Limb (tissue), 2 donors: ENCODE measurements at regions not wholly inside any gene's neighbourhood (a gene's known extent, or its start where the extent isn't known, plus 50 kb on each side); places are given as distances from the start of the nearest gene placed in this dataset.
A peak's percentile ranks its signal among the peaks of the same experiment; 100 is the strongest.

Experiments
- DNase-seq, 2 donors: peaks; one replicate each; pipeline ENCODE4 v3.0.0-alpha.2; 2016; ENCODE audit errors: extremely low spot score in 2 of 2

DNA sequence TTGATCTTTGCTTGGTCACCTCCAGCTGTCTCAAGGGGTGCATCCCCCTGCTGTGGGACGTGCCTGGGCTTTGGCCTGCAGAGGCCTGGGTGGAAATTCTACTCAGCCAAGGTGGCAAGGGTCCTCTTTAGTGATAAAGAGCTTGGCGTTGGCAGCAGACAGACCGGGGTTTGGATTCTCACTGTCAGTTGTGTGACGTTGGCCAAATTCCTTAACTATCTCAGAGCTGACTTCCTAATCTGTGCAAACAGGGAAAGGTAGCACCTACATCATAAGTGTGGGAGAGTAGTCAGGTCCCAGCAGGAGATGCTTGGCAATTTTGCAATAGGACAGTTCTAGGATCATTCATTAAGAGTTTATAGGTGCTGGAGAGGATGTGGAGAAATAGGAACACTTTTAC, 154.3 kb upstream of the GSC start:
- no peak for DNase-seq

DNA sequence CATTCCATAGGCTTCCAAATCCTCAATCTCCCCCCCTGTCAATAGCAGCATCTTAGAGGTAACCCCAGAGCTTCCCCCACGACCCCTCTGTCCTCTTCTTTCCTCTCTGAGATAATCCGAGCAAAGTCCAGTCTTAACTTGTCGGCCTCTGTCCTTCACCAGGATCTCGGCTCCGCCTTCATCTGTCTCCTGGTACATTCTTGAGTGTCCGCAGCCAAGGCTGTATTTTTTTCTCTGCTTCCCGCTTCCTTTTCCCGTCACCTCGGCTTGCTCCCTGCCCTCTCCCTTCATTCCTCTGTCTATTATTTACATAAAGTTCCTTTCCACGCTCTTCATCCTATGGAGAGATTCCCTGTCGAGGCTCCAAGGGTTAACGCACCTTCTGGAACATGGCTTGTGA, 153.9 kb upstream of the GSC start:
- no peak for DNase-seq

- DNase-seq = no peak
Measured at GRCh38 chr14:94922595-94923239, 152.8 kb upstream of the GSC start.

- DNase-seq = peak in 1 of 2 donors; percentile 66
Measured at GRCh38 chr14:94921882-94922585, 152.1 kb upstream of the GSC start.

DNA sequence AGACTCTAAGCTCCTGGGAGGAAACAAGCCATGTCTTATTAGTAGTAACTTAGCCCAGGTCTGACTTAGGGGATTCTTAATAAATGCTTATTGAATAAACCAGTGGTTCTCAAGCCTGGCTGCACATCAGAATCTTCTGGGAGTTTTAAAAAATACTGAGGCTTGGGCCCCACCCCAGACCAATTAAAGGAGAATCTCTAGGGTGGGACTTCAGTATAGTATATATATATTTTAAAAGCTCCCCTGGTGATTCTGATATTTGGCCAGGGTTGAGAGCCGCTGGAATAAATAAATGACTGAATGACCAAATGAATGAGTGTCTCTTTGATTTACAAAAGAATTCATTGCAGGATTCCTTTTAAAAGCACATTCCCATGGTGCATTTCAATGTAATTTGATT, 151.5 kb upstream of the GSC start:
- peak in 1 of 2 donors; percentile 21 for DNase-seq

- DNase-seq = no peak
Measured at GRCh38 chr14:94919896-94920295, 150.0 kb upstream of the GSC start.

DNA sequence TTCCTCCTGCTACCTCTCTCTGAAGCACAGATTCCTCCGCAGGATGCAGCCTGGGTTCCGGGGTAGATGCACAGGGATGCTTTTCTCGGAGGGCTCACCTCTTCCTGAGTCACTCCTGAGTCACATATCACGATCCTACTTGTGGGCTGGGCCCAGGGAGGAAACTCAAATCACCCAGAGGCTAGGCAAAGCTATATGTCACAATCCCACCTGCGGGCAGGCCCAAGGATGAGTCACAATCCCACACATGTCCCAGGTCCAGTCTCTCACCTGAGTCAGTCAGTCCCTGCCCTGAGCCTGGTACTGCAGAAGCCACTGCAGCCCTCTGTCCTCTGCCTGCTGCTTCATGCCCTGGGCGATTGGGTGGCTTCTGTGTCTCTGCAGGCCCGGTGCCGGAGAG, 149.0 kb upstream of the GSC start:
- DNase-seq = no peak

DNA sequence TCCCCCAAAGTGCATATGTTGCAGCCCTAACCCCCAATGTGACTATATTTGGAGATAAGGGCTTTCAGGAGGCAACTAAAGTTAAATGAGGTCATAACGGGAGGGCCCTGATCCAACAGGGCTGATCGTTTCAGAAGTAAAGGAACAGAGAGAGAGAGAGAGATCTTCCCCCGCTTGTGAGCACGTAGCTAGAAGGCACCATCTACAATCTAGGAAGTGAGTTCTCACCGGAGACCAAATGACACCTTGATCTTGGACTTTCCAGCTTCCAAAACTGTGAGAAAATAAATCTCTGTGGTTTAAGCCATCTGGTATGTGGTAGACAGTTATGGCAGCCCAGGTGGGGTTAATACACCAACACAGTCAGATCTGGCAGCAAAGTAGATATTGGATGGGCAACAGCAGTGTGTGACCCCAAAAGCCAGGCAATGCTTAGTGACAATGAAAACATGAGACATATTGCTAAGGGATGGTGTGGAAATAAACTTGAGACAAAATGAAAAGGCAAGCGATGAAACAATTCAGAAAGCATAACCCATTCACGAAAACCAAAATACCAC, 147.2 kb upstream of the GSC start:
- no peak for DNase-seq

DNA sequence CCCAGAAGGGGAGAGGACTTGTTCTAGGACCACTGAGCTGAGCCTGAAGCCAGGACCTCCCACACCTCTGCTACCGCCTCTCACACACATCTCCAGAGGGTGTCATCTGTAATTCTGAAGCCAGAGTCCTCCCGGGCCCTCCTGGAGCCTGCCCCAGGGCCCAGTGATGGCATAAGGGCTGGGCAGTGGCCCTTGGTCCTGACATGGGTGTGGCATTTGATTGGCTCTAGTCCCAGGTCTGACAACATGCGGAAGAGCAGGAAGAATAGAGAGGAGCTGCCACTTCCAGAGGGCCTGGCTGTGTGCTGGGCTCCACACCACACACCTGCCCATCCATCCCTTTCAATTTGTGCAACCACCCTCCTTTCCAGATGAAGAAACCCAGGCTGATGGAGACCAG, 144.3 kb upstream of the GSC start:
- DNase-seq = no peak

DNA sequence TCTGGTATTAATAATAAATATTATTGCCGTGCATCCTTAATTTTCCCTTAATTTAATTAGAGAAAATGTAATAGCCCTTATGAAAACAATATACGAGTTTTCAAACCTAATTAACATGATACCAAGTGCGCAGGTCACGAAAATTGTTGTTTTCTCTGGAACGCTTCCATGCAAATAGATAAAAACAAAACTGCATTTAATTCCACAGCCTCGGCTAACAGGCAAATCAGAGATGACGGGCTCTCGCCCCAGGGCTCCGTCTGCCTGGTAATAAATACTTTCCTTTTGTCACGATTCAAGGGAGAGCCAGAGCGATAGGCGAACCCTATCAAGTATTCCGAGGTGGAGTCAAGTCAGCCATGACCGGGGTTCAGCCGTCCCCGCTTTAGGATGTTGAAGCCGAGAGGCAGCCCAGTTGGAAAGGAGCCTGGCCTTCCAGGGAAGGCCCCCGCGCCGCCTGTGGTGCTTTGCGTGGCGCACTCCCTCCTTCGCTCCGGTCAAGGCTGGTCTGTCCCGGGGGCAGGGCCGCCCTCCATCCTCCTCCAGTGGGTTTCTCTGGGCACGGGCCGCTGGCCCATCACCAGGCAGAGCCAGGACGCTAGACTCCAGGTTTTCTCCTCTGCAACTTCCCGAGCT, 137.8 kb upstream of the GSC start:
- DNase-seq = no peak

- DNase-seq = no peak
Measured at GRCh38 chr14:94906991-94907587, 137.2 kb upstream of the GSC start.

GRCh38 chr14:94906577-94906976, 136.7 kb upstream of the GSC start:
- no peak for DNase-seq

DNA sequence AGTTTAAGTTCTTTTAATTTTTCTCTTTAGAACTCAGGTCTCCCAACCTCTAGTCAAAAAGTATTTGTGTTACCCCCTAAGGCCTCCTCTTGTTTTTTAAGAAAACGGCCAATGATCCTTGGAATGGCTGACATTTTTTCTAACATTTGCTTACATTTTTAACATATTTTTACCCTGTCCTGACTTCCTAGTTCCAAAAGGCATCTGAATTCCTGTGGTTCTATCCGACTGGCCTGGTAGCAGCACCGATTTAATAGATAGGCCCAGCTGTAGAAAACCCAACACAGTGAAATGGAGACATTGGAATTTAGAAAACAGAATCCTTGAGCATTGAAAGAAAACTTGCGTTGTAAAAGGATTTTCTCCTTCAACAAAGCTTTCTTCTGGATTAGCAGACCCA, 134.7 kb upstream of the GSC start:
- no peak for DNase-seq

DNA sequence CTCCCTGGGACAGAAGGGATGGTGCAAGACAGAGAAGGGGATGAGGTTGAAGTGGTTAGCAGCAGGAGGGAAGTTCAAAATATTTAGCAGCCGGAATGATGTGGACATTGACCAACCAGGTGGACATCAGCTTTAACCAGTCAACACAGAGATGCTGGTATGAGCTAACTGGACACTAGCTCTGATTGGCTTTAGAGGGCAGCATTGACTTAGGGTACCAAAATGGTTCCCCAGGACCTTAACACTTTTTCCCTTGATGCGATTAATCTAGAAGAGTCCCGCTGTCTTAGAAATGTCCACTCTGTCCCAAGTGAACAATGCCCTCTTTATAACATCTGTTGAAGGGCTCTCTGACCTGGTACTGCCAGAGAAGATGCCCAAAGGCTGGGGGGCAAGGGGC, 134.0 kb upstream of the GSC start:
- no peak for DNase-seq

- no peak for DNase-seq
Measured at GRCh38 chr14:94903338-94903737, 133.4 kb upstream of the GSC start.

GRCh38 chr14:94897561-94897960, 127.6 kb upstream of the GSC start:
- DNase-seq = no peak

- peak in 1 of 2 donors; percentile 18 for DNase-seq
Measured at GRCh38 chr14:94897082-94897481, 127.2 kb upstream of the GSC start.

GRCh38 chr14:94893411-94894160, 123.7 kb upstream of the GSC start:
- no peak for DNase-seq

DNA sequence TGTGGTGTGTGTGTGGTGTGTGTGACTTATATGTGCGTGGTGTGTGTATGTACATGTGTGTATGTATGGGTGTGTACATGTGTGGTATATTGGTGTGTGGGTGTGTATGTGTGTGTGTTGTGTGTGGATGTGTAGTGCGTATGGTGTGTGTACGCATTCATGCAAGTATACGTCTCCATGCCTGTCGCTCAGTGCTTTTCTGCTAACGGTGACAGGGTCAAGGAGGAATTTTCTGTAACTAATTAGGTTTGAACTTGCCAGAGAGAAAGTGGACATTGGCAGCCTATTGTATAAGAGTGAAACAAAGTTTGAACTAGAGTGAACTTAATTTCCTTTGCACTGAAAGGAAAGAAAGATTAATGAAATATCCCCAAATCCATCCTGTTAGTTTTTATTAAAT, 120.9 kb upstream of the GSC start:
- peak in 1 of 2 donors; percentile 19 for DNase-seq

DNA sequence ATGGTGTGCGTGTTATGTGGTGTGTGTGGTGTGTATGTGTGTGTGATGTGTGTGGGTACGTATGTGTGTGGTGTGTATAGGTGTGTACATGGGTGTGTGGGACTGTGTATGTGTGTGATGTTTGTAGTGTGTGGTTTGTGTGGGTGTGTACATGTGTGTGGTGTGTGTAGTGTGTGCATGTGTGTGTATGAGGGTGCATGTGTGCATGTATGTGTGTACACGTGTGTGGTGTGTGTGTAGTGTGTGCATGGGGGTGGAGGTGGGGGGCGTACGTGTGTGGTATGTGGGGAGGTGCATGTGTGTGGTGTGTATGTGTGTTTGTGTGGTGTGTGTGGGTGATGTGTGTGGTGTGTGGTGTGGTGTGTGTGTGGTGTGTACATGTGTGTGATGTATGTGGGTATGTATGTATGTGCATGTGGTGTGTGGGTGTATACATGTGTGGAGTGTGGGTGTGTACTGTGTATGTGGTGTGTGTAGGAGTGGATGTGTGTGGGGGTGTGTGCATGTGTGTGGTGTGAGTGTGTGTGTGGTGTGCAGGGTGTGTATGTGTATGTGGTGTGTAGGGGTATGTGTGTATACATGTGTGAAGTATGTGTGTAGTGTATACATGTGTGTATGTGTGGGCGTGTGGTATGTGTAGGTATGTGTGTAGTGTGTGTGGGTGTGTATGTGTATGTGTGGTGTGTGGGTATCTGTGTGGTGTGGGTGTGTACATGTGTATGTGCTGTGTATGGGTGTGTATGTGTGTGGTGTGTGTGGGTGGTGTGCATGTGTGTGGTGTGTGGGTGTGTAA, 119.8 kb upstream of the GSC start:
- no peak for DNase-seq

- DNase-seq = no peak
Measured at GRCh38 chr14:94888121-94888520, 118.2 kb upstream of the GSC start.
